Right lobe of liver (tissue), 4 donors: ENCODE measurements at regions not wholly inside any gene's neighbourhood (a gene's known extent, or its start where the extent isn't known, plus 50 kb on each side); places are given as distances from the start of the nearest gene placed in this dataset.

Experiments used
- POLR2A ChIP-seq: fragments of 450-650 bp; IDR thresholded peaks from one replicate; pipeline ENCODE4 v1.6.1; 2017; ENCODE audit warnings: antibody characterized with exemption, mild to moderate bottlenecking
- TF ChIP-seq, protein P1 (sequence below), 4 donors: fragments of 200-600 bp in 3 of 4; fragments of 450-650 bp in 1 of 4; IDR thresholded peaks; one replicate each; pipeline versions ENCODE4 v1.5.1 to v1.8.0; 2016 to 2022; ENCODE audit warnings: antibody characterized with exemption in 4 of 4, mild to moderate bottlenecking in 2 of 4
- donor health status: DM: no; HTN: no; CAD: no.
- donor health status: DM: no; HTN: no; CAD: no.
- donor health status: DM: no; HTN: yes; CAD: no.

DNA sequence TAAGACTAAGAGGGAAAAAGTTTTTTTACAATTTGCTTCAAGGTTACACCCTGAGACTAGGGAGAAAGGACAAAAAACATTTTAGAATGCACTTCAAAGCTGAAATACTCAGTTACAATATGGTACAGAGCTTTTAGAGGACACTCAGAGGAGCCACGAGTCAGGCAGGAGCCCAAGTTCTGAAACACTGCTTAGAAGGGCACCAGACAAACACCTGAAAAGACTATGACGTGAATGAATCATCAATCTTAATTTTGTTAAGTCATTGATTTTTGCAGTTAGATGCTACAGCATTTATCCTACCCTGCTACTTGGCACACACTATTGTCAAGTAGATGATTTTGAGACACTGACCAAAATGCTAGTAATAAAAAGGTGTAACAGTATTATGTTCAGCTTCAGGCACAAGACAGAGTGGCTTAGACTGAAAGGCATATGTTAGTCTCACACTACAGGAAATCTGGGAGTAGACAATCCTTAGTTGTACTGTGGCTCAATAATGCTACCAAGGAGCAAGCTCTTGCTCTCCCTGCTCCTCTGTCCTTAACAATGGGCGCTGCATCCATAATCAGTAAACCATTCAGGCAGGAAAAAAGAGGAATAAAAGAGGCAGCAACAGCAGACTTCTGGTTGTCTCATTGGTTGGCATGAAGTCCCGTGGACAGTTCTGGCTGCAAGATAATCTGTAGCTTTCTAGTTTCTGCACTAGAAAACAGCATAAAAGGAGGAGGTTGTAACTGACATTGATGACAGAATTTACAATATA lies 151.8 kb downstream of the ABCA8 start:
- TF ChIP-seq, protein P1, sequence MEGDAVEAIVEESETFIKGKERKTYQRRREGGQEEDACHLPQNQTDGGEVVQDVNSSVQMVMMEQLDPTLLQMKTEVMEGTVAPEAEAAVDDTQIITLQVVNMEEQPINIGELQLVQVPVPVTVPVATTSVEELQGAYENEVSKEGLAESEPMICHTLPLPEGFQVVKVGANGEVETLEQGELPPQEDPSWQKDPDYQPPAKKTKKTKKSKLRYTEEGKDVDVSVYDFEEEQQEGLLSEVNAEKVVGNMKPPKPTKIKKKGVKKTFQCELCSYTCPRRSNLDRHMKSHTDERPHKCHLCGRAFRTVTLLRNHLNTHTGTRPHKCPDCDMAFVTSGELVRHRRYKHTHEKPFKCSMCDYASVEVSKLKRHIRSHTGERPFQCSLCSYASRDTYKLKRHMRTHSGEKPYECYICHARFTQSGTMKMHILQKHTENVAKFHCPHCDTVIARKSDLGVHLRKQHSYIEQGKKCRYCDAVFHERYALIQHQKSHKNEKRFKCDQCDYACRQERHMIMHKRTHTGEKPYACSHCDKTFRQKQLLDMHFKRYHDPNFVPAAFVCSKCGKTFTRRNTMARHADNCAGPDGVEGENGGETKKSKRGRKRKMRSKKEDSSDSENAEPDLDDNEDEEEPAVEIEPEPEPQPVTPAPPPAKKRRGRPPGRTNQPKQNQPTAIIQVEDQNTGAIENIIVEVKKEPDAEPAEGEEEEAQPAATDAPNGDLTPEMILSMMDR (IDR thresholded peaks at IDR 0.05), result no peak
- no peak for TF ChIP-seq POLR2A
